GM12891 (cell line): ENCODE measurements at regions not wholly inside any gene's neighbourhood (a gene's known extent, or its start where the extent isn't known, plus 50 kb on each side); places are given as distances from the start of the nearest gene placed in this dataset.

Source experiments
- DNase-seq: peaks from one replicate; pipeline ENCODE4 v3.0.0; 2011; ENCODE audit warnings: low spot score; ENCODE audit not compliant: insufficient read length
- FAIRE-seq: peaks from 2 replicates; lab custom pipeline; 2011; peaks lifted over from hg19 to GRCh38; lab: Jason Lieb, UNC
- PAX5 ChIP-seq: IDR thresholded peaks from 2 replicates; pipeline ENCODE4 v1.6.1; 2011; ENCODE audit warnings: low read length, moderate library complexity, mild to moderate bottlenecking; ENCODE audit not compliant: insufficient read depth, severe bottlenecking
- POLR2A ChIP-seq: IDR thresholded peaks from 2 replicates; pipeline ENCODE4 v1.6.1; 2011; ENCODE audit warnings: low read depth, low read length, control low read depth
- POLR2AphosphoS5 ChIP-seq: IDR thresholded peaks from 2 replicates; pipeline ENCODE4 v1.6.1; 2011; ENCODE audit warnings: low read depth, low read length, control low read depth
- POU2F2 ChIP-seq: IDR thresholded peaks from 2 replicates; pipeline ENCODE4 v1.6.1; 2011; ENCODE audit warnings: low read depth, mild to moderate bottlenecking, control low read depth, low read length, moderate library complexity
- SPI1 ChIP-seq: IDR thresholded peaks from 2 replicates; pipeline ENCODE4 v1.6.1; 2011; ENCODE audit warnings: low read depth, low read length, control low read depth
- TAF1 ChIP-seq: IDR thresholded peaks from 2 replicates; pipeline ENCODE4 v1.6.1; 2011; ENCODE audit warnings: low read depth, low read length, control low read depth

GRCh38 chr5:33072726-33073125, 361.6 kb downstream of the NPR3 start:
- TF ChIP-seq POLR2AphosphoS5 = no peak
- TF ChIP-seq PAX5 = no peak
- no peak for TF ChIP-seq TAF1
- FAIRE-seq (no peak), DNase-seq (no peak)

- DNase-seq (no peak), FAIRE-seq (no peak)
- TF ChIP-seq SPI1 = no peak
- no peak for TF ChIP-seq TAF1
- no peak for TF ChIP-seq POU2F2
- TF ChIP-seq PAX5 = no peak
- TF ChIP-seq POLR2A = no peak
- no peak for TF ChIP-seq POLR2AphosphoS5
These were observed 362.8 kb downstream of the NPR3 start for GRCh38 chr5:33073881-33074327.

GRCh38 chr5:33074548-33074947, 363.4 kb downstream of the NPR3 start:
- DNase-seq = no peak
- TF ChIP-seq POLR2AphosphoS5 (no peak), POU2F2 (no peak), SPI1 (no peak), POLR2A (no peak), PAX5 (no peak), TAF1 (no peak)
- FAIRE-seq = no peak

GRCh38 chr5:33075731-33076130, 364.6 kb downstream of the NPR3 start:
- TF ChIP-seq POU2F2 (no peak), SPI1 (no peak), POLR2A (no peak), TAF1 (no peak), PAX5 (no peak)
- FAIRE-seq (no peak), DNase-seq (no peak)

GRCh38 chr5:33079548-33079947, 361.2 kb upstream of the TARS1 start:
- FAIRE-seq (no peak), DNase-seq (no peak)
- TF ChIP-seq TAF1 = no peak

- TF ChIP-seq POLR2AphosphoS5 (no peak), SPI1 (no peak), POU2F2 (no peak), PAX5 (no peak), POLR2A (no peak), TAF1 (no peak)
- no peak for DNase-seq
- FAIRE-seq = no peak
These were observed 360.5 kb upstream of the TARS1 start for GRCh38 chr5:33080287-33080686.

GRCh38 chr5:33088176-33088575, 352.6 kb upstream of the TARS1 start:
- TF ChIP-seq POLR2AphosphoS5 (no peak), POLR2A (no peak), PAX5 (no peak), POU2F2 (no peak), TAF1 (no peak), SPI1 (no peak)
- no peak for DNase-seq
- no peak for FAIRE-seq

- FAIRE-seq (no peak), DNase-seq (no peak)
- TF ChIP-seq SPI1 (no peak), POLR2A (no peak), TAF1 (no peak), POU2F2 (no peak), POLR2AphosphoS5 (no peak), PAX5 (no peak)
These were observed 349.0 kb upstream of the TARS1 start for GRCh38 chr5:33091571-33092363.

GRCh38 chr5:33092719-33093118, 348.0 kb upstream of the TARS1 start:
- no peak for FAIRE-seq
- TF ChIP-seq POLR2AphosphoS5 (no peak), POU2F2 (no peak), POLR2A (no peak), SPI1 (no peak), PAX5 (no peak), TAF1 (no peak)
- DNase-seq = no peak

GRCh38 chr5:33102551-33102950, 338.2 kb upstream of the TARS1 start:
- FAIRE-seq = no peak
- no peak for TF ChIP-seq PAX5
- no peak for TF ChIP-seq POLR2A
- TF ChIP-seq TAF1 = no peak
- no peak for TF ChIP-seq POU2F2
- no peak for TF ChIP-seq POLR2AphosphoS5
- no peak for TF ChIP-seq SPI1
- no peak for DNase-seq
